ENCODE measurements at regions not wholly inside any gene's neighbourhood (a gene's known extent, or its start where the extent isn't known, plus 50 kb on each side); places are given as distances from the start of the nearest gene placed in this dataset.

GRCh38 chr4:138672393-138672976 is 343.1 kb upstream of the NOCT start:
- TF ChIP-seq POLR2AphosphoS5 (IDR thresholded peaks at IDR 0.05; ENCODE audit: low read depth, low read length) (no peak), POLR2A (IDR thresholded peaks at IDR 0.05; ENCODE audit: low read depth, low read length) (no peak), TAF1 (IDR thresholded peaks at IDR 0.05; ENCODE audit: low read depth, low read length) (no peak)

Data from GM12891 (cell line).